NCI-H1694 (cell line): ENCODE measurements at regions not wholly inside any gene's neighbourhood (a gene's known extent, or its start where the extent isn't known, plus 50 kb on each side); places are given as distances from the start of the nearest gene placed in this dataset.
A peak's percentile ranks its signal among the peaks of the same experiment; 100 is the strongest.

Experiments
- DNase-seq: peaks from one replicate; lab custom pipeline; 2025; lab: John Stamatoyannopoulos, UW

GRCh38 chr22:44387486-44387885, 74.7 kb upstream of the SHISAL1 start:
- DNase-seq: no peak

- no peak for DNase-seq
Measured at GRCh38 chr22:44386386-44387035, 73.8 kb upstream of the SHISAL1 start.

GRCh38 chr22:44385781-44386180, 73.0 kb upstream of the SHISAL1 start:
- no peak for DNase-seq

GRCh38 chr22:44385296-44385610, 72.5 kb upstream of the SHISAL1 start:
- DNase-seq: no peak

- DNase-seq: no peak
Measured at GRCh38 chr22:44384563-44385295, 72.0 kb upstream of the SHISAL1 start.

- DNase-seq: no peak
Measured at GRCh38 chr22:44383652-44384562, 71.2 kb upstream of the SHISAL1 start.

- no peak for DNase-seq
Measured at GRCh38 chr22:44383064-44383575, 70.4 kb upstream of the SHISAL1 start.

- DNase-seq: peak; percentile 10
Measured at GRCh38 chr22:44382116-44383038, 69.6 kb upstream of the SHISAL1 start.

GRCh38 chr22:44381761-44382115, 69.0 kb upstream of the SHISAL1 start:
- no peak for DNase-seq

- peak; percentile 25 for DNase-seq
Measured at GRCh38 chr22:44380756-44381486, 68.2 kb upstream of the SHISAL1 start.

GRCh38 chr22:44379817-44380755, 67.3 kb upstream of the SHISAL1 start:
- no peak for DNase-seq

- no peak for DNase-seq
Measured at GRCh38 chr22:44378380-44378779, 65.6 kb upstream of the SHISAL1 start.

GRCh38 chr22:44375451-44375850, 62.7 kb upstream of the SHISAL1 start:
- DNase-seq: no peak

- no peak for DNase-seq
Measured at GRCh38 chr22:44373234-44373633, 60.5 kb upstream of the SHISAL1 start.

- no peak for DNase-seq
Measured at GRCh38 chr22:44372611-44373010, 59.9 kb upstream of the SHISAL1 start.

GRCh38 chr22:44371741-44372525, 59.2 kb upstream of the SHISAL1 start:
- no peak for DNase-seq

- no peak for DNase-seq
Measured at GRCh38 chr22:44369916-44370801, 57.4 kb upstream of the SHISAL1 start.

- no peak for DNase-seq
Measured at GRCh38 chr22:44369293-44369661, 56.5 kb upstream of the SHISAL1 start.
